ENCODE measurements at regions not wholly inside any gene's neighbourhood (a gene's known extent, or its start where the extent isn't known, plus 50 kb on each side); places are given as distances from the start of the nearest gene placed in this dataset.

GRCh38 chr16:86449446-86450095 is 60.8 kb upstream of the FOXF1 start:
- Histone ChIP-seq H3K79me2 (ENCODE audit: control insufficient read depth, insufficient read depth, low read length) (no peaks in the 10 kb centered on the region), H3K4me2 (ENCODE audit: insufficient read depth, low read length) (no peak overlapping the region), H3K4me1 (ENCODE audit: control insufficient read depth, extremely low read depth, insufficient read depth, low read length) (no peaks in the 10 kb centered on the region), H3K9me1 (replicated peaks; ENCODE audit: control insufficient read depth, extremely low read depth, insufficient read depth, low read length) (no peaks in the 10 kb centered on the region), H3K27me3 (ENCODE audit: control insufficient read depth in 2 of 2, insufficient read depth in 2 of 2, low read length in 2 of 2) (peaks cover 12 to 19% of the 10 kb centered on the region in 2 experiments), H4K20me1 (replicated peaks; ENCODE audit: control insufficient read depth, extremely low read depth, insufficient read depth, low read length) (no peaks in the 10 kb centered on the region), H2AFZ (ENCODE audit: low read depth, low read length) (no peak overlapping the region), H3K36me3 (ENCODE audit: control insufficient read depth in 2 of 2, extremely low read depth in 1 of 2, insufficient read depth in 2 of 2, low read length in 2 of 2) (no peaks in the 10 kb centered on the region), H3K4me3 (replicated peaks in 1 of 3; ENCODE audit: insufficient read depth in 1 of 3, low read depth in 1 of 3, low read length in 3 of 3) (no peak overlapping the region), H3K9me3 (replicated peaks; ENCODE audit: control insufficient read depth, insufficient read depth, low read length) (no peaks in the 10 kb centered on the region), H3K9ac (replicated peaks; ENCODE audit: extremely low read depth, insufficient read depth, low read length) (no peak overlapping the region), H3K27ac (ENCODE audit: insufficient read depth, low read depth, low read length) (no peak overlapping the region)
- no TSS peak for BruUV-seq (replicated peaks)
- ChIA-PET CTCF (no interaction called here), POLR2A (no interaction called here)
- no peak for DNase-seq (ENCODE audit: low read depth, low spot score)
- TF ChIP-seq GATA2 (IDR thresholded peaks at IDR 0.05; ENCODE audit: insufficient read depth, insufficient read length, low read depth, low read length) = no peak
- TF ChIP-seq POLR2AphosphoS5 (IDR thresholded peaks at IDR 0.05; ENCODE audit: insufficient read depth, low read depth, low read length) = no peak
- TF ChIP-seq POLR2A (IDR thresholded peaks at IDR 0.05; ENCODE audit: low read depth, low read length) = no peak
- TF ChIP-seq, protein P1, sequence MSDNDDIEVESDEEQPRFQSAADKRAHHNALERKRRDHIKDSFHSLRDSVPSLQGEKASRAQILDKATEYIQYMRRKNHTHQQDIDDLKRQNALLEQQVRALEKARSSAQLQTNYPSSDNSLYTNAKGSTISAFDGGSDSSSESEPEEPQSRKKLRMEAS (IDR thresholded peaks at IDR 0.05; ENCODE audit: insufficient read depth, insufficient read length) = no peak
- TF ChIP-seq JUN (IDR thresholded peaks at IDR 0.05; ENCODE audit: borderline replicate concordance, insufficient read depth, insufficient read length, low read depth) = no peak
- no peak for TF ChIP-seq FOS (IDR thresholded peaks at IDR 0.05; ENCODE audit: borderline replicate concordance, insufficient read depth, low read length)
- TF ChIP-seq, protein P2, sequence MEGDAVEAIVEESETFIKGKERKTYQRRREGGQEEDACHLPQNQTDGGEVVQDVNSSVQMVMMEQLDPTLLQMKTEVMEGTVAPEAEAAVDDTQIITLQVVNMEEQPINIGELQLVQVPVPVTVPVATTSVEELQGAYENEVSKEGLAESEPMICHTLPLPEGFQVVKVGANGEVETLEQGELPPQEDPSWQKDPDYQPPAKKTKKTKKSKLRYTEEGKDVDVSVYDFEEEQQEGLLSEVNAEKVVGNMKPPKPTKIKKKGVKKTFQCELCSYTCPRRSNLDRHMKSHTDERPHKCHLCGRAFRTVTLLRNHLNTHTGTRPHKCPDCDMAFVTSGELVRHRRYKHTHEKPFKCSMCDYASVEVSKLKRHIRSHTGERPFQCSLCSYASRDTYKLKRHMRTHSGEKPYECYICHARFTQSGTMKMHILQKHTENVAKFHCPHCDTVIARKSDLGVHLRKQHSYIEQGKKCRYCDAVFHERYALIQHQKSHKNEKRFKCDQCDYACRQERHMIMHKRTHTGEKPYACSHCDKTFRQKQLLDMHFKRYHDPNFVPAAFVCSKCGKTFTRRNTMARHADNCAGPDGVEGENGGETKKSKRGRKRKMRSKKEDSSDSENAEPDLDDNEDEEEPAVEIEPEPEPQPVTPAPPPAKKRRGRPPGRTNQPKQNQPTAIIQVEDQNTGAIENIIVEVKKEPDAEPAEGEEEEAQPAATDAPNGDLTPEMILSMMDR (IDR thresholded peaks at IDR 0.05; ENCODE audit: extremely low read depth in 1 of 2, insufficient read depth in 1 of 2, low read depth in 1 of 2, low read length in 2 of 2) = no peak
- no peak for TF ChIP-seq MYC (IDR thresholded peaks at IDR 0.05; ENCODE audit: low read depth, low read length)
- no peak for TF ChIP-seq EZH2 (IDR thresholded peaks at IDR 0.05; ENCODE audit: borderline replicate concordance, low read depth, low read length, severe bottlenecking)
- no peak for FAIRE-seq
- dilution Hi-C loops (cut with MboI; ENCODE audit: extremely low pct_ligation_motif_present, low sequenced_read_pairs) = no loop called here
- intact Hi-C loops (cut with micrococcal nuclease) = no loop called here

All from endothelial cell of umbilical vein (primary cell).